ENCODE measurements at regions not wholly inside any gene's neighbourhood (a gene's known extent, or its start where the extent isn't known, plus 50 kb on each side); places are given as distances from the start of the nearest gene placed in this dataset.

DNA sequence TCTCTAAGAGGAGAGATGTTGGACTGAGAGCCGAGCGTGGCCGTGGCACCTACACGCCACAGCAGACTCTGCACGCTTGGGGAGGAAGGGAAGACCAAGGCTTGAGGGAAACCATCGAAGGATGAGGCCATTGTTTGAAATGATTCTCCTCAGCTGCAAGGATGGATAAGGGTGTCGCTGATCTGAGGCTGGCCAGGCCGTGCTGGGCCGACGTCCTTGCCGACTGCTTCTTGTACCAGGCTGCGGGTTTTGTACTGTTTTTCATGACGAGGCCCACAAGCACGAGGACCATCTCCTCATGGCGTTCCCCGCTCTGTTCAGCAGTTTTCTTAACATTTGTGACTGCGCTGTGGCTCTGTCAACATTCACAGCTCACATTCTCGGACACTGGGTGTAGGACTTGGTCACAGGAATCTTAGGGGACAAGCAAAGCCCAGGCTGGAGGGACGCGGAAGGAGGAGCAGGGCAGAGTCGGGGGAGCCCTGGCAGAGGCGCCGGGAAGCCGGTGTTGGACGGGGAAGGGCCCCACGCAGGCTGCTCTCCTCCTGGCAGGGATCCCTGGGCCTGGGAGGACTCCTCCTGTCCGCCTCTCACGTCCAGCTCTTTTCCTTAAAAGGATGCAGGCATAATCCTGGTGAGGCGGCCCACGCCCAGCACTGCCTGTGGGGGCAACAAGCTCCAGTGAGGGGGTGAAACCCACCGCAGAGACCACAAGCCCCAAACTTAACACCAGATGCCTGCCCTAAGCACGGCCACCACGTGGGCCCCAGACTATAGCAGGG lies 259.0 kb upstream of the SALL3 start:
- no peaks in the 10 kb centered on the region for H3K4me1 ChIP-seq
- no peaks in the 10 kb centered on the region for H3K36me3 ChIP-seq
- TF ChIP-seq, protein P1, sequence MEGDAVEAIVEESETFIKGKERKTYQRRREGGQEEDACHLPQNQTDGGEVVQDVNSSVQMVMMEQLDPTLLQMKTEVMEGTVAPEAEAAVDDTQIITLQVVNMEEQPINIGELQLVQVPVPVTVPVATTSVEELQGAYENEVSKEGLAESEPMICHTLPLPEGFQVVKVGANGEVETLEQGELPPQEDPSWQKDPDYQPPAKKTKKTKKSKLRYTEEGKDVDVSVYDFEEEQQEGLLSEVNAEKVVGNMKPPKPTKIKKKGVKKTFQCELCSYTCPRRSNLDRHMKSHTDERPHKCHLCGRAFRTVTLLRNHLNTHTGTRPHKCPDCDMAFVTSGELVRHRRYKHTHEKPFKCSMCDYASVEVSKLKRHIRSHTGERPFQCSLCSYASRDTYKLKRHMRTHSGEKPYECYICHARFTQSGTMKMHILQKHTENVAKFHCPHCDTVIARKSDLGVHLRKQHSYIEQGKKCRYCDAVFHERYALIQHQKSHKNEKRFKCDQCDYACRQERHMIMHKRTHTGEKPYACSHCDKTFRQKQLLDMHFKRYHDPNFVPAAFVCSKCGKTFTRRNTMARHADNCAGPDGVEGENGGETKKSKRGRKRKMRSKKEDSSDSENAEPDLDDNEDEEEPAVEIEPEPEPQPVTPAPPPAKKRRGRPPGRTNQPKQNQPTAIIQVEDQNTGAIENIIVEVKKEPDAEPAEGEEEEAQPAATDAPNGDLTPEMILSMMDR (IDR thresholded peaks at IDR 0.05), result no peak
- TF ChIP-seq POLR2A (IDR thresholded peaks at IDR 0.05), result no peak
- DNase-seq, result no peak
- 64 to 80% (median 67%) methylated on average over 19 to 33 of the region's 33 CpGs for WGBS, 4 donors
- H3K9me3 ChIP-seq, result no peaks in the 10 kb centered on the region
- no peak overlapping the region for H3K4me3 ChIP-seq
- no peak overlapping the region for H3K27ac ChIP-seq
- no peak for ATAC-seq
- intact Hi-C loops (cut with DNase I), result no loop called here
- H3K27me3 ChIP-seq, result peaks cover 0 to 42% (median 0%) of the 10 kb centered on the region in 9 donors

- TF ChIP-seq, protein P1 (IDR thresholded peaks at IDR 0.05), result no peak
- no peak for TF ChIP-seq POLR2A (IDR thresholded peaks at IDR 0.05)
- 21 to 45% (median 25%) methylated on average over 15 to 22 of the region's 22 CpGs for WGBS, 4 donors
- peaks cover 0 to 46% (median 0%) of the 10 kb centered on the region in 9 donors for H3K27me3 ChIP-seq
- DNase-seq (no peak), ATAC-seq (no peak)
- no peaks in the 10 kb centered on the region for H3K36me3 ChIP-seq
- intact Hi-C loops (cut with DNase I), result no loop called here
- H3K9me3 ChIP-seq, result no peaks in the 10 kb centered on the region
- no peak overlapping the region for H3K4me3 ChIP-seq
- H3K27ac ChIP-seq, result no peak overlapping the region
- H3K4me1 ChIP-seq, result no peaks in the 10 kb centered on the region
These were observed 258.3 kb upstream of the SALL3 start for GRCh38 chr18:78721238-78721875.

DNA sequence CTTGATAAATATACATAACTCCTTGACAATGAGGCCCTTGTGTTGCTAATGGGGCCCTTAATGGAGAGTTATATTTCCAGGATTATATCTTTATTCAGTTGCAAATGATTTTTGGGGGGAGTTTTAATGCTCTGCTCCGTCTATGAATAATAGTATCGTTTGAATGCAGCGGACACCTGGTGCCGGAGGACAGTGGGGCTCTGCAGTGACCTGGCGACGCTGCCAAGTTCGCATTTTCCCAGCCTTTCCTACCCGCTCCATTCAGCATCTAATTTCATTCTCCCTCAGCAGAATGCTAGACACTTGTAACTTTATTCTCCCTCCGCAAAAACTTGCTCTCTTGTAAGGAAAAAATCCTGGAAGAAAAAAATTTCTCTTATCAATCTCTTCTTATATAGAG lies 257.6 kb upstream of the SALL3 start:
- Histone ChIP-seq H3K27ac (no peak overlapping the region), H3K4me1 (no peaks in the 10 kb centered on the region), H3K27me3 (peaks cover 0 to 47% (median 0%) of the 10 kb centered on the region in 9 donors), H3K4me3 (no peak overlapping the region), H3K36me3 (no peaks in the 10 kb centered on the region), H3K9me3 (no peaks in the 10 kb centered on the region)
- no peak for ATAC-seq
- TF ChIP-seq, protein P1 (IDR thresholded peaks at IDR 0.05), result no peak
- no peak for TF ChIP-seq POLR2A (IDR thresholded peaks at IDR 0.05)
- intact Hi-C loops (cut with DNase I), result no loop called here
- WGBS, 4 donors, result 57 to 63% (median 61%) methylated on average over 9 of the region's 9 CpGs
- no peak for DNase-seq

GRCh38 chr18:78722386-78722785 lies 257.2 kb upstream of the SALL3 start:
- intact Hi-C loops (cut with DNase I), result no loop called here
- H3K27ac ChIP-seq, result no peak overlapping the region
- 66 to 74% (median 70%) methylated on average over 10 of the region's 10 CpGs for WGBS, 4 donors

More at GRCh38 chr18:78722386-78722785, 257.2 kb upstream of the SALL3 start:
- DNase-seq (no peak), ATAC-seq (no peak)
- TF ChIP-seq, protein P1 (IDR thresholded peaks at IDR 0.05), result no peak
- H3K27me3 ChIP-seq, result peaks cover 0 to 49% (median 0%) of the 10 kb centered on the region in 9 donors
- H3K4me1 ChIP-seq, result no peaks in the 10 kb centered on the region
- H3K36me3 ChIP-seq, result no peaks in the 10 kb centered on the region
- H3K9me3 ChIP-seq, result no peaks in the 10 kb centered on the region
- H3K4me3 ChIP-seq, result no peak overlapping the region

All from heart left ventricle (tissue), 16 donors.